LoVo (cell line): ENCODE measurements at regions not wholly inside any gene's neighbourhood (a gene's known extent, or its start where the extent isn't known, plus 50 kb on each side); places are given as distances from the start of the nearest gene placed in this dataset.
A peak's percentile ranks its signal among the peaks of the same experiment; 100 is the strongest.

Source experiments
- DNase-seq: peaks from one replicate; pipeline ENCODE4 v3.0.0-alpha.2; 2016; ENCODE audit warnings: low spot score

DNA sequence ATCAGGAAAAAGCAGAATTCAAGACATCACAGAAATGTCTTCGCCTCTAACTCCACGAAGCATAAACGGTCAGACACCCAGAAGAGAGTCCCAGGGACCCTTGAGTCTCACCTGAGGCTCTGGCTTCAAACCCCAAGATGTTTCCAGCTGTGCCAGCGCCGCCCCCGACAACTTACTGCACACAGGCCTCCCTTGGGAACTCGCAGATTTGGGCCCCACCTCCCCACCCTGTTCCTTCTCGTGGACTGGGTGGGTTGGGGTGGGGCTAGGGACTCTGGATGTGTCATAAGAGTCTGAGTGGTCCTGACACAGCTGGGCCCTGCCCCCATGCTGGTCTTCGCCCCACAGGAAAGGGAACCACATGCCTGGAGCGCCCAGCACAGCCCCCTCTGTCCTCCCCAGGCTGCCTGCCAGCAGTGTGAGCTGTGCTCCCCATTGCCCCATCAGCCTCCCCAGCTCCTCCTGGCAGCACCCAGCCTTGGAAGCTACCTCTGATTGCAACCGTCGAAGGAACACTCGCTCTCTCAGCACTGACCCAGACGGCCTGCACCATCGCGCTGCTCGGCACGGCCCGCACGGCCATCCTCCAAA is 147.5 kb downstream of the CRYBB2 start:
- DNase-seq = no peak

DNA sequence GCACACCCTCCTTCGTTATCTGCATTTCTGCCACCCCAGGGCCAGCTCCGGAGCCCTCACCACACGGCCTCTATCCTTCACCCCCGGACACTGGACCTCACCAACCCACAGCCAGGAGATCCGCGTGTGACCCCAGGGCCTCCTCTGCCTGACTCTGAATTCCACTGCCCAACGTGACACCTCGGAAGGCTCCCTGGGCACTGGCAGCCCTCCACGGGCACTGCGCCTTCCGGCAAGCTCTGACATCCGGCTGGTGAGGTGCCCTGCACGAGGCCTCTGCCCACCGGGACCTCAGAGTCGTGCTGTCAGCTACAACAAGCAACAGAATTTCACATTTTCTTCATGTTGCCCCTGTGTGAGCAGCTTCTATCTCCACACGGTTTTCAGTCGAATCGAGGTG is 148.3 kb downstream of the CRYBB2 start:
- DNase-seq = no peak

DNA sequence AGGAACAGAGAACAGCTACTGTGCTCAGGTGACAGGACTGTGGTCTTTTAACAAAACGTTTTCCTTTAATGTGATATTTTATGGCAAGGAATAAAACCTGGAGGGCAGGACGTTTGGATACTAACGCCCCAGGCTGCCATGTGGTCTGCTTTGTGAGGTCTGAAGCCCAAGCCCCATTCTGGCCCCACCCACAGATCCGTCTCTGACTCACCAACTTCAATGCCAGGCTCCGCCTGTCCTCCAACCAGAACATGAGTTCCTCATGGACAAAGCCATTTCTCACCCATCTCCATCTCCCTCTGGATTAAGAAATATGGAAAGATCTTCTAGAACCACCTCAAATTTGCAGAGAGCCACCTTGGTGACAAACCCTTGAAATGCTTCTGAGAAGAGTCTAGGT is 148.8 kb downstream of the CRYBB2 start:
- DNase-seq = peak; percentile 44

DNA sequence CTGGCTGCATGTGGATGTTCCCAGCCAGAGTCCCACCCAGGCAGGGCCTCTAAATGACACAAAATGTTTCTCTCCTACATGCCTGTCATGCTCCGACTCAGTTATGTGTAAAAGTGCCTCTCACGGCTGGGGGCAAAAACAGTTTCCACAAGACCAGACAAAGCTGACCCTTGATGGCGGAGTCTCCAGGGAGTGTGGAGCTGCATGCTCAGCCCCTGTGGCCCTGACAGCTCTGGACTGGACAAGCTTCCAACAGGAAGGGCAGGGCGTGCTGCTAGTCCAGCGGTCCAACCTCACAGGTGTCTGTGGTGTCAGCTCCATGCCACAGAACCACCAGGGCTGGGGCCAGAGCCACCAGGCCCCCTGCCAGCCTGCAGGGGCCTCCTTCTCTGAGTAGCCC is 149.6 kb downstream of the CRYBB2 start:
- no peak for DNase-seq

DNA sequence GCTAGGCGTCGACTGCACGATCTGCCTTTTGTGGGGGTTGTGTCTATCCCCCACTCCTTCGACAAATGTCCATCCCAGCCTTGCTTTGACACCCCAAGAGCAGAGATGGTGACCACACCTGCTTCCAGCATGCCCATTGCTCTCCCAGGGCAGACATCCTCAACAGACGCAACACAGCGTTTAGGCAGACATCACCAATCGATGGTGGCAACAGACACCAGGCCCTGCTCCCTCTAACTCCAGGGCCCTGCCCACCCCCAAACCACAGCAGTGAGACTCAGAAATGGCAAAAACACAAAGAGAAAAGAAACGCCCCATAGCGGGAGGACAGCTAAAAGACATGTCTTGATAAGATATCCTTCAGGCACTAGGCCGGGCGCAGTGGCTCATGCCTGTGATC is 150.9 kb downstream of the CRYBB2 start:
- no peak for DNase-seq

DNA sequence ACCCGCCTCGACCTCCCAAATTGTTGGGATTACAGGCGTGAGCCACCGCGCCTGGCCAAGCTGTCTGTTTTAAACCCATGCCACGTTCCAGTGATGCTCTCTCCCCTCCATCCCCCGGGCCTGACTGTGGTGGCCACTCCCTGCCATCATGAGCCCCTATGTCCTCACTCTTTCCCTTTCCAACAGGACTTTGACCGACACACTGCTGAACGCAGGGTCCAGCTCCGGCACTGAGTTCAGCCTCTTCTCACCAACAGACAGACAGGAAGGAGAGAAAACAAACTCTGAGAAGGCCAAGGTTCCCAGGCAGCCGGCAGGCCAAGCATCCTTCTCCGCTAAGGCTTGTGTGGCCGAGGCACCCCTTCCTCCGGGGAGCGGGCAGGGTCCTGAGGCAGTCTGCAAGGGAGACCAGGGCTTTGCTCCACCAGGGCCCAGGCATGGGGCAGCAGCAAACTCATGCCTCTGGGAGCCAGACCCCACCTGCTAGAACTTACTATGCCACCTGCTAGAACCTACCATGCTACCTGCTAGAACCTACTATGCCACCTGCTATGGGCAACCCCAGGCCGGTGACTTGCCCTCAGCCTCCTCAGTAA is 152.7 kb downstream of the CRYBB2 start:
- DNase-seq = no peak

DNA sequence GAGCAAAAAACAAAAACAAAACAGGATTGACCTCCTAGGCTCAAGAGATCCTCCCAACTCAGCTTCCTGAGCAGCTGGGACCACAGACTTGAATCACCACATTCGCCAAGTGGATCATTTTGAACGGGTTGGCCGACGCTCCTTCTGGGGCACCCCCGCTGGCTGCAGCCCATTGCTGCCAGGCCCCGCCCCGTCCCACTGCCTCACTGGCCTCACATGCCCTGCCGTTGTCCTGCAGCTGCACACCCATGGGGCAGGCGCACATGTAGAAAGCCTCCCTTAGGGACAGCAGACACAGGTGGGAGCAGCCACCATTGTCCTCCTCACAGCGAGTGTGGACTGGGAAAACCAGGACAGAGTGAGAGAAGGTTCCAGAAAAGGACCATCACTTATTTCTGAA is 154.5 kb downstream of the CRYBB2 start:
- DNase-seq = no peak

DNA sequence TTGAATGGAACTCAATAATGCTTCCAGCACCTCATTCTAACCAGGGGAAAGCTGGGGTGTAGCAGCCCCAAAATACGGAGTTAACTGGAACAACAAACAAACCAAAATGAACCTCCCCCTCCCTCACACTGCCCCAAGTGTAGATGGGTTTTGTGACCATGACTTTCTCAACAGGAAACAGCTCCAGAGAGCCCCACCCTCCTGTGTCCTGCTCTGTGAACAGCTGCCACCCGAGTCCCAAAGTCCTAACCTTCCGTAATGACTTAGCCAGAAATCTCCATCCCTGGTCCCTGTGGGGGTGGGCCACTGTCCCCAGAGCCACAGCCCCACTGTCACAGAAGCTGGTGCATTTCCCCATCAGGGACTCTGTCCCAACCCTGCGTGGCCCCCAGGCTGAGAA is 155.4 kb downstream of the CRYBB2 start:
- DNase-seq = no peak

DNA sequence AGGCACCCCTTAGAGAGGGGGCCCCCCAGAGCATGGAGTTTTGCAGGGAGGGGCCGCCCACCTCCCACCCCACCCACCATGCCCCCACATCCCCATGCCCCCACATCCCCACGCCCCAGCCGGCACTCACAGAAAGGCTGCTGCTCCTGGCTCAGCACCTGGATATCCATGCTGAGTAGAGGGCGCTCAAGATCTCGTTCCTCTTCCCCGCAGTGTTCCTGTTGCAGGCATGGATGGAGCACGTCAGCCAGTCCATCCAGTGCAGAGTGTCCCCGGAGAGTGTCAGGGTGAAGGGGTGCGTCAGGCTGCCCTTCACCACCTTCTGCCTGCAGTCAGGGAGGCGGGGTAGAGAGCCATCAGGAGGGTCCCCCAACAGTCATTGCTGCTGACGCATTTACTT is 156.2 kb downstream of the CRYBB2 start:
- no peak for DNase-seq

DNA sequence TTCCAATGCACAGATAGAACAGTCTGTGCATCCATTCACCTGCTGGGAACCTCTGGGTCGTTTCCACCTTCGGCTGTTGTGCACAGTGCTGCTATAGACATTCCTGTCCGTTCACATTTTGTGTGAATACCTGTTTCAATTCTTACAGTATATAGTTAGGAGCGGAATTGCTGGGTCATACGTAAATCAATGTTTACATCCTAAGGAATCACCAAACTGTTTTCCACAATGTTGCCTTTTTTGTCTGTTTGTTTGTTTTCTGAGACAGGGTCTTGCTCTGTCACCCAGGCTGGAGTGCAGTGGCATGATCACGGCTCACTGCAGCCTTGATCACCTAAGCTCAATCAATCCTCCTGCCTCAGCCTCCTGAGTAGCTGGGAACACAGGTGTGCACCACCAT is 158.3 kb downstream of the CRYBB2 start:
- no peak for DNase-seq

DNA sequence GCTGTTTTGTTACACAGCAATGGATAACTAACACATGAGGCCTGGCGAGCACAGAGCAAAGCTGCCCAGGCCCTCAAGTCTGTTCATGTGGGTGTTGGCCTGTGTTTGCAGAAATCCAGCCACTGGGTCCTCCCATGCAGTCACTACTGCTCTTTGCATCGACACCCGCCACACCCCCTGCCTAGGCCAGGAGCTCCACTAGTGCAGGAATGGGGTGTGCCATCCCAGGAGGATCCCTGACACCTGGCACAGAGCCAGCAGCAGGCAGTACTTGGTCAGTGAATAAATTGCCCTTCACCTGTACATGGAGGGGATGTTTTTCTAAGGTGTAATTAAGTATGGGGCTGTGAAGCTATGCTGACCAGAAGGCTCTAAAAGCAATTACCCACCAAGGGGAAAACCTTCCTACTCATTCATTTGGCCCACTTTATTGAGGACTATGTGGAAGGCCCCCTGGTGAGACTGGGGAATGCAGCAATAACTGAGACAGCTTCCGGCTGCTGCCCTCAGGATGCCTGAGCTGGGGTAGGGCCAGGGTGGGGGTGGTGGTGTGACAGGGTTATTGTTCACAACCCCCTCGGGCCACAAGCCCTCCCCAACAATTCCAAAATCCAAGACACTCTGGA is 160.8 kb downstream of the CRYBB2 start:
- DNase-seq = peak; percentile 33

DNA sequence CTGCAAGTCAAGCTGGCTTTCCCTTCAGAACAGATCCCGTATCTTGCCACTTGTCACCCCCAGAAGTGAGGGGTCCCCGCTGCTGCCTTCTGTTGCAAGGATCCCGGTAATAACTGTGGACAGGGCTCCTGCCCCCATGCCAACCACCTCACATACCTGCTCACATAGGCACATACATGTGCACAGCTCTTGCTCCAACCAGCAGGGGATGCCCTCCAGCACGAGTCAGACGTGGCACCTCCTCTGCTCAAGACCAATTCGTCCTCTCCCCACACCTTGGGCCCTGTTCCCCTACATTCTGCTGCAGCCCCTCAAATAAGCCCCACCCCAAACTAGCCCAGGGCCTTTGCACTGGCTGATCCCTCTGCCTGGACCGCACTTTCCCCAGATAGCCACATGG is 163.3 kb downstream of the CRYBB2 start:
- no peak for DNase-seq

DNA sequence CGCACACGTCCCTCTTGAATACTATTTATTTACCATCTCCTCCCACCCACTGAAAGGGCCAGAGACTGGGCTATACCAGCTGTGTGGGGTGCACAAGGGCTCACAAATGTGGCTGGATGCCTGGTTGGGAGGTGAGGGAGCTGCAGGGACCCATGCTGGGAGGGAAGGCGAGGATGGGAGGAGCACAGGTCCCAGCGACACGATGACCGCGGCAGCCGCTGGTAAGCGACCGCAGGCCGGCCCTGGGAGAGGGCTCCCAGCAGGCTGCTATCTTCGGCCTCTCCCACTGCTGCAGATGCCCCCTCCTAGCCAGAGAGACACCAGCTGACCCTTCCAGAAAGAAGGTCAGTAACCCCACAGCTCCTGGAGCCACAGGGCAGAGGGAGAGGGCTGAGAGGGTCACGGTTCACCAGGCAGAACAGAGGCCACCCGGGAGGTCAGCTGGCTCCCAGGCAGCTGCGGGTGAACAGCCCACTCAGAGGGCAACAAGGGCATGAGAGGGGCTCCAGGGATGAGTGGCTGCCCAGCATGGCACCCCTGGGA is 163.9 kb downstream of the CRYBB2 start:
- no peak for DNase-seq

DNA sequence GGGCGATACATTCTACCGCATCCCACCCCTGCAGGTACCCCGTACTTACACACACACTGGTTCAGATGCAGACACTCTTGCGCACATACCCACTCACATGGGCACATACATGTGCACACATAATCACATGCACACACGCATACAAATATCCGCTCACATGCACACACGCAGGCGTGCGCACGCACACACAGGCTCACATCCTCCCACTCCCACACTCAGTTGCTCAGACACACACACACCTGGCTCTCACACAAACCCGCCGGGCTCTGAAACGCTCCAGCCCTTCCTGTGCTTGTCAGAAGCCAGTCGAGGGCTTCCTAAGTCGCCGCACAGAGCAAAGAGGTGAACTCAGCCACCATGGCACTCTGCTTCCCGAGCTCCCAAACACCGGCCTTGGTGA is 164.5 kb downstream of the CRYBB2 start:
- DNase-seq = no peak

DNA sequence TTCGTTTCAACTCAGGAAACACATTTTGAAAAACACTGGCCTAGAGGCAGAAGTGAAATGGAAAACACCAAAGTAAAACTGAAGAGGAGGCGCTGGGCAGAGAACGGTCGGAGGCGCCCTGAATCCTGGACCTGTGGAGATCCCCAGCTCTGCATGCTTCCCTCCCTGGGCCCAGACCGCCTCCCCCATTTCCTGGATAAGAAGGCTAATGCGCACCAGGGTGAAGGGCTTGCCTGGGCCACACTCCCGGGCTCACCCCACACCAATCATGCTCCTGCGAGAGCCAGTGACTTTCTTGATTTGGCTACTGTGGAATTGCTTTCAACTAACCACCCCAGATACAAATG is 167.1 kb downstream of the CRYBB2 start:
- no peak for DNase-seq

DNA sequence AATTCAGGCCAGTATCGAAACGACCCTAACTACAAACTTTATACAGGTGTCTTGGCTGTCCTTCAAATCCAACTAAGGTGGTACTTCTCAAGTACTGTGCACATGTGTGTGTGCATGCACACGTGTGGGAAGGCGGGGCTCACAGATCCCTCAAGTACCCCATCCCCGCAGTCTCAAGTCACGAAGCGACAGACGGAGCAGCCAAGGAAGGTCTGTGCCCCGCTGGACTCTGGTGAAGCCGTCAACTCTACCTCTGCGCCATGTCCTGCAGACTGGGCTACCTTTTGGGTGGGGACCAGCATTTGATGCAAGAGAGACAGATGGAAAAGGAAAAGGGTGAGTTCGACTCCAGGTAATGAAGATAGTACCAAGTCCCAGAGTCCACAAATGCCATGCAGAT is 169.0 kb downstream of the CRYBB2 start:
- no peak for DNase-seq

DNA sequence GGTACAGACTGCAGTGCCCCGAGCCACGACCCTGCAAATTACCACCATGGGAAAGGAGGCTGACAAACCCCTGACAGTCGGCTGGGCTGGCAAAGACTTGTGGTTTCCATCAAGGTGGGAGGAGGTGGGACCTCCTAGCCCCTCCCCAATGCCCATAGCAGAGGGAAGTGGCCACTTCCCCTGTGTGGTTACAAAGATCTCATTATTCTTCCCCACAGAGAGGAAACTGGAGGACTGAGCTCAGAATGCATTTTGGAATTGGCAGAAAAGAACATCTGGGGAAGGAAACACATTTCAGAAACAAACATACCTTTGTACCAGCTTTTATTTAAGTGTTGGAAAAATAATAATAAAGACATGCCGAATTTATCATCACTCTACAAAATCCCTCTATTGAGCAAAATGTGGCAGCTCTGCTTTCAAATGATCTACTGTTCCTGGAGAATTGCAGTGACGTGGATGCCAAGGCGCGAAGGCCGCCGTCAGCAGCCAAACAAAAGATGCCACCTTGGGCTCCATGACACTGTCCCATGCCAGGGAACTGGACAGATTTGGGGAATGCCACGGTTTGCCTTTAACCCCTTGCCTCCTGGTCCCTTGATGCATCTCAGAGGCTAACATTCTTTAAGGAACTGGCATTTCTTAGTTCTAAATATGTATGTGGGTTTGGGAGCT is 169.6 kb downstream of the CRYBB2 start:
- DNase-seq = no peak

DNA sequence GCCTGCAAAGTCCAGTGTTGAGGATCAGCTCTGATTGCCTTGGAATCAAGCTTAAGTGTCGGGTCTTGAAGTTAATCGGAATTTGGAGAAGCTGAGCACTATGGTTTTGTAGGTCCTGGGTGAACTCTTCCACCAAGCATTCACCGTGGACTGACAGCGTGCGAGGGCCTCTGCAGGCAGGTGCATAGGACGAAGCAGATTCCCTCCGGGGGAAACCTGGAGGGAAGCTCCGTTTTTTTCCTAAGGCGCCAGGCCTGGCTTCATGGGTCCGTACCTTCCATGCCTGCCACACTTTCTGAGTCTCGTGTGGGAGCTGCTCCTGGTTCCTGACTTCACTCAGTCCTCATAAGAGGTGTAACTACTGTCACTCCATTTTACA is 170.1 kb downstream of the CRYBB2 start:
- no peak for DNase-seq

DNA sequence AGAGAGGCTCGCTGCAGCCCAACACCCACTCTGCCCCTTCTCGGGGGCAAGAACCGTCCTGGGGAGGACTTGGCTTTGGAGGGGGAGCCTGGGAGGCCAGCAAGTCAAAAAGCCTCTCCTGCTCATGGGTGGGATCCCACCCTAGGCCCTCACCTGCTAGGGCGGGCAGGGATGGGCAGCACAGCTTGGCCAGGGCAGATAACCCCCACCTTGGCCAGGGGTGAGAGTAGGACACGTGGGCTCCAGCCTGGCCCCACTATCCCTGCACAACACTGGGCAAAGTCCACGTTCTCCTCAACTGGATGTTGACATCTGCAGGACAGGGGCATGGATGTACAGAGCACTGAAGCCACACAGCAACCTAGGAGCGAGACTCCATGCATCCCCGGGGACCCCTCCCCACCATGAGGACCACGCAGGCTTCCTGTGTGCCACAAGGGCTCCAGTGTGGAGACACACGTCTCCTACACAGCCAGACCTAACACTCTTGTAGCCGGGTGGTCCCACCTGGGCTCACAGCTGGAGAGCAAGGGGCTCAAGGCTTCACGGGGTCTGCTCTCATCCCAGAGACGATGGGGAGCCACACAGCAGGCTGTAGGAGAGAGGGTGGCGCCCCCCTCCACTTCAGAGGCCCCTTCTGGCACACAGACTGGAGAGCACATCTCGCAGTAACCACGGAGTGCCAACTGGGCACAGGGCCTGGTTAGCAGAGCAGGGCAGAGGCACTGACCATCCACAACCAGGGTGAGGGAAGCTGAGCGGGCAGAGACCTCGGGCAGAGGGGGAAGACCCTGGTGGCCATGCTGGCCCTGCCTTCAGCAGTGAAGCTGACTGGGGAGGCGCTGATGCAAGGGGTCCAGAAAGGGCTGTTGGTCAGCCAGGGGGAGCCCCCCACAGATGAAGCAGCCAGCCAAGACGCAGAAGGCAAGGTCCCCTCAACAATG is 171.1 kb downstream of the CRYBB2 start:
- DNase-seq = no peak

DNA sequence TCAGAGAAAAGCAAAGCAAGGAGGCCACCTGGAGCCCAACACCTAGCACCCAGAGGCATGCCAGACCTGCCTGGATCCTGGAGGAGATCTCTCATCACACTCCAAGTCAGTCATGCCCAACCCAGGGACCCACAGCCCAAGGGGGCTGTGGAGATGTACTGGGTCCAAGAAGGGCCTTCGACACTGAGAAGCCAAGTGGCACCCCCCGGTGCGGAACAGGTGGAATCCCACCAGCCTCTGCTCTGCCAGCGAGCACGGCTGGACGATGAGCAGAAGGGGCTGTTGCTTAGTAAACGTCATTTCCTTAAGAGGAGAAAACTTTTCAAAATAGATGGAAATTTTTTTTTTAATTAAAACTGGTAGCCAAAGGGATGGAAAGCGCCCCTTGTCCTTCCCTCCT is 171.9 kb upstream of the GRK3 start:
- no peak for DNase-seq

DNA sequence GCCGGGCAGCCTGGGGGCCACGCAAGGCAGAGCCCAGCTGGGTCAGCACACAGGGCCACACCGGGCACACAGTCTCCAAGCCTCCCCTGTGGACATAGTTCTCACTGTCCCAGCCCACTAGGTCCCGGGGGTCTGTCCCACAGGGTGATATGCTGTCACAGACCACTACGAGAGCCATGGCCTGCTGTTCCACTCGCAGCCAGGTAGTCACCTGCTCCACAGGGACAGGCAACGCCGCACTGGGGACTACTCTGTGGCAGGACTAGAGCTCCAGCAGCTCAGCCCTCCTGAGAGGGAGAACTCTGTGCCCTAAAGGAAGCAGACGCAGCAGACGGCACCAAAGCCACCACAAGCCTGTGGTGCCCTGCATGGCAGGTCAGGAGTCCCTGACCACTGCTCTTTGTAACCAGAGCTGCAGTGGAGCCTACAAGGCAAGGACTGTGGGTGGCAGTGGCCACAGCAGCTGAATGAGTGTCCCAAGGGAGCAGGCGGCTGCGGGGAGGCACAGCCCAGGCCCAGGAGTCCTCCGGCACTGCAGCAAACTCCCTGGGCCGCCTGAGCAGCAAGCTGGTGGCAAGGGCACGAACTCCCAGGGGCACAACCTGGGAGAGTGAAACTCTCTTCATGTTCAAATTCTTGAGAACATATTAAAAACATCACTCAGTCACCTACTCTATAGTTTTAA is 171.2 kb upstream of the GRK3 start:
- no peak for DNase-seq

DNA sequence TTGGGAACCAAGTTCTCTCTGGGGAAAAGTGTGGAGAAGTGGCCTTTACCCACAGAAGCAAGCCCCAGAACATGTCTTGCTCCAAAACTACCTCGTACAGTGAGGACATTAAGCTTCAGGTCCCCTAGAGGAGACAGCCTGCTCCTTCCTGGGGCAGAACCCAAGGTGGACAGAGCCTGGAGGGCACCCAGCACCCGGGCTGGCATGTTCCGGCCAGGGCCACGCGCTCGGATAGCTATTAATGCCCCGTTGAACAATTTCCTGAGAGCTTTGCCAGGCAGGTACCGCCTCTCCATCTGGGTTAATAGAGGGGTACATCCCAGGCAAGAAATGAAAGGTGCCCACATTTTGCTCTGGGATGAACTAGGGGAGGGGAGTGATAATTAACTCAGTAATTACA is 169.0 kb upstream of the GRK3 start:
- DNase-seq = no peak
